WERI-Rb-1 (cell line): ENCODE measurements at regions not wholly inside any gene's neighbourhood (a gene's known extent, or its start where the extent isn't known, plus 50 kb on each side); places are given as distances from the start of the nearest gene placed in this dataset.

Experiments used
- DNase-seq: peaks from one replicate; pipeline ENCODE4 v3.0.0-alpha.2; 2020
- H3K27ac ChIP-seq: fragments of 250-450 bp; sonication (Bioruptor Pico); 2 replicates; pipeline ENCODE4 v1.5.1; 2020; ENCODE audit warnings: mild to moderate bottlenecking, moderate library complexity
- H3K27me3 ChIP-seq: fragments of 250-450 bp; sonication (Bioruptor Pico); 2 replicates; pipeline ENCODE4 v1.5.1; 2021; ENCODE audit warnings: mild to moderate bottlenecking, low read depth, moderate library complexity; ENCODE audit not compliant: insufficient read depth, severe bottlenecking
- H3K36me3 ChIP-seq: fragments of 250-450 bp; sonication (Bioruptor Pico); 2 replicates; pipeline ENCODE4 v1.5.1; 2020; ENCODE audit warnings: mild to moderate bottlenecking, moderate library complexity
- H3K4me3 ChIP-seq: 2 replicates; pipeline ENCODE4 v1.5.1; 2011; ENCODE audit warnings: low read depth, mild to moderate bottlenecking, control low read depth, low read length
- H3K9me3 ChIP-seq: fragments of 250-450 bp; sonication (Bioruptor Pico); 2 replicates; pipeline ENCODE4 v1.5.1; 2021; ENCODE audit warnings: mild to moderate bottlenecking, moderate library complexity; ENCODE audit not compliant: severe bottlenecking
- CTCF ChIP-seq: IDR thresholded peaks from 2 replicates; pipeline ENCODE4 v1.5.1; 2011; ENCODE audit warnings: low read depth, mild to moderate bottlenecking, control low read depth, inconsistent platforms, low read length

- Histone ChIP-seq H3K36me3 (no peaks in the 10 kb centered on the region), H3K9me3 (no peaks in the 10 kb centered on the region), H3K27ac (no peak overlapping the region), H3K27me3 (no peaks in the 10 kb centered on the region), H3K4me3 (no peak overlapping the region)
- TF ChIP-seq CTCF, result no peak
- peak; percentile 6 for DNase-seq
Measured at GRCh38 chr22:44583061-44583760, 85.2 kb upstream of the RTL6 start.

- no peaks in the 10 kb centered on the region for H3K9me3 ChIP-seq
- H3K27ac ChIP-seq, result no peak overlapping the region
- no peaks in the 10 kb centered on the region for H3K27me3 ChIP-seq
- no peak overlapping the region for H3K4me3 ChIP-seq
- DNase-seq, result no peak
- TF ChIP-seq CTCF, result no peak
- H3K36me3 ChIP-seq, result no peaks in the 10 kb centered on the region
Measured at GRCh38 chr22:44582016-44582415, 84.0 kb upstream of the RTL6 start.

- no peak overlapping the region for H3K4me3 ChIP-seq
- no peak for TF ChIP-seq CTCF
- no peak overlapping the region for H3K27ac ChIP-seq
- DNase-seq, result no peak
- no peaks in the 10 kb centered on the region for H3K36me3 ChIP-seq
- no peaks in the 10 kb centered on the region for H3K9me3 ChIP-seq
- H3K27me3 ChIP-seq, result no peaks in the 10 kb centered on the region
Measured at GRCh38 chr22:44581096-44581435, 83.0 kb upstream of the RTL6 start.

GRCh38 chr22:44580176-44581095 lies 82.4 kb upstream of the RTL6 start:
- no peak for TF ChIP-seq CTCF
- Histone ChIP-seq H3K4me3 (no peak overlapping the region), H3K27ac (no peak overlapping the region), H3K27me3 (no peaks in the 10 kb centered on the region), H3K36me3 (no peaks in the 10 kb centered on the region), H3K9me3 (no peaks in the 10 kb centered on the region)
- DNase-seq, result peak; percentile 5

- Histone ChIP-seq H3K27me3 (no peaks in the 10 kb centered on the region), H3K9me3 (no peaks in the 10 kb centered on the region), H3K27ac (no peak overlapping the region), H3K4me3 (no peak overlapping the region), H3K36me3 (no peaks in the 10 kb centered on the region)
- no peak for DNase-seq
- no peak for TF ChIP-seq CTCF
Measured at GRCh38 chr22:44578516-44579230, 80.6 kb upstream of the RTL6 start.
